Panc1 (cell line): ENCODE measurements at regions not wholly inside any gene's neighbourhood (a gene's known extent, or its start where the extent isn't known, plus 50 kb on each side); places are given as distances from the start of the nearest gene placed in this dataset.

ENCODE experiments used
- ATAC-seq: fragments of 200-7000 bp; cut with Tn5 transposase; 2 replicates; pipeline ENCODE4 v1.9.1; 2020; ENCODE audit warnings: mild to moderate bottlenecking, moderate library complexity
- BruUV-seq: library from RNA; stranded (reverse); fragments of 400-500 nt; replicated peaks from 2 replicates; lab custom pipeline; 2021; lab: Mats Ljungman, UMichigan
- CTCF ChIA-PET: fragments of 300-600 bp; sonication (Branson Sonifier 250); formaldehyde crosslinking; loops from one replicate; lab custom pipeline; 2022; ENCODE audit warnings: antibody characterized with exemption; lab: Charles Lee
- POLR2A ChIA-PET: fragments of 300-600 bp; sonication (Branson Sonifier 250); formaldehyde crosslinking; loops from one replicate; lab custom pipeline; 2022; ENCODE audit warnings: antibody characterized with exemption; lab: Charles Lee
- DNase-seq: peaks from one replicate; pipeline ENCODE4 v3.0.0-alpha.2; 2010; ENCODE audit warnings: low read depth, low spot score
- H3K27ac ChIP-seq: 2 replicates; pipeline ENCODE4 v1.5.1; 2011; ENCODE audit warnings: mild to moderate bottlenecking, low read length, inconsistent platforms
- H3K27me3 ChIP-seq: fragments of 200-500 bp; sonication (Bioruptor generic); 2 replicates; pipeline ENCODE4 v1.6.0; 2014; ENCODE audit warnings: low read length, inconsistent platforms; ENCODE audit not compliant: control insufficient read depth, insufficient read depth
- H3K36me3 ChIP-seq: fragments of 200-500 bp; sonication (Bioruptor generic); 2 replicates; pipeline ENCODE4 v1.5.1; 2014; ENCODE audit warnings: inconsistent platforms, mild to moderate bottlenecking, low read length, moderate library complexity; ENCODE audit not compliant: control insufficient read depth, insufficient read depth
- H3K4me1 ChIP-seq: 2 replicates; pipeline ENCODE4 v1.5.1; 2011; ENCODE audit warnings: inconsistent platforms, mild to moderate bottlenecking, low read length, moderate library complexity; ENCODE audit not compliant: control insufficient read depth, insufficient read depth
- H3K4me3 ChIP-seq, 2 experiments: 2 replicates each; pipeline ENCODE4 v1.5.1; 2011 to 2012; ENCODE audit warnings: low read depth in 2 of 2, low read length in 2 of 2, mild to moderate bottlenecking in 2 of 2, inconsistent platforms in 1 of 2, moderate library complexity in 1 of 2
- H3K9me3 ChIP-seq: fragments of 200-500 bp; sonication (Bioruptor generic); 2 replicates; pipeline ENCODE4 v1.5.1; 2014; ENCODE audit warnings: low read depth, mild to moderate bottlenecking, inconsistent platforms, low read length, moderate library complexity; ENCODE audit not compliant: control insufficient read depth, insufficient read depth
- POLR2AphosphoS5 ChIP-seq: IDR thresholded peaks from 2 replicates; pipeline ENCODE4 v1.6.1; 2012; ENCODE audit warnings: mild to moderate bottlenecking, low read depth, low read length, moderate library complexity
- SIN3A ChIP-seq: IDR thresholded peaks from 2 replicates; pipeline ENCODE4 v1.6.1; 2012; ENCODE audit warnings: low read depth, mild to moderate bottlenecking, low read length, moderate library complexity, borderline replicate concordance; ENCODE audit not compliant: insufficient read depth
- TCF7L2 ChIP-seq: IDR thresholded peaks from 2 replicates; pipeline ENCODE4 v1.6.1; 2011; ENCODE audit warnings: mild to moderate bottlenecking, low read depth, low read length, inconsistent platforms
- in situ Hi-C: cut with HindIII; loops from 2 replicates; pipeline ENCODE4 v1.10.0; 2016; ENCODE audit warnings: low sequenced_read_pairs, low pct_unique_long_range_greater_than_20kb
- intact Hi-C: fragments of 100-400 bp; cut with micrococcal nuclease; formaldehyde crosslinking; loops from one replicate; pipeline ENCODE4 v1.10.0; 2022; ENCODE audit not compliant: unreplicated experiment
- TF ChIP-seq, protein P1 (sequence below), 2 experiments: IDR thresholded peaks; 2 replicates each; pipeline ENCODE4 v1.6.1; 2011 to 2012; ENCODE audit warnings: low read depth in 2 of 2, control low read depth in 1 of 2, low read length in 1 of 2, mild to moderate bottlenecking in 1 of 2, moderate library complexity in 1 of 2; ENCODE audit not compliant: insufficient read depth in 1 of 2
- TF ChIP-seq, protein P2 (sequence below): fragments of 450-650 bp; IDR thresholded peaks from 2 replicates; pipeline ENCODE4 v1.5.1; 2017; ENCODE audit warnings: mild to moderate bottlenecking

DNA sequence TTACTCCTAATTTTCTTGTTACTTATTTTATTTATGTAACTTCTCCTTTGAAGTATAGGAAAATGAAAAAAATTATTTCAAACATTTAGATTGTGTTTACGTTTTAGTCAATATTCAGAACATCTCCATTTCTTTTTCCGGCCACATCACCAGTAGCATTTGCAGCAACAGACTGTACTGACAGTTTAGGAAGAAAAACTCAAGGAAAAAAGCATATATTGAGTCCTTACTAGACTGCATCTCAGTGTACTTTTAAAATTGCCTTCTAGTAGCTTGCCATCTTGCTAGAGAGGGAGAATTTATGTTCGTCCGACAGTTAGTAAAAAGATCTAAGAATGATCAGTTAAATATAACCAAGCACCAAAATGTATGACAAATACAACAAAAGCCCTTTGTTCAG is 625.0 kb upstream of the MIS18BP1 start:
- Histone ChIP-seq H3K4me1 (no peaks in the 10 kb centered on the region), H3K9me3 (no peaks in the 10 kb centered on the region), H3K27me3 (no peaks in the 10 kb centered on the region), H3K27ac (no peak overlapping the region), H3K4me3 (no peak overlapping the region), H3K36me3 (no peaks in the 10 kb centered on the region)
- intact Hi-C loops, result no loop called here
- POLR2A ChIA-PET, result no interaction called here
- TF ChIP-seq, protein P1, sequence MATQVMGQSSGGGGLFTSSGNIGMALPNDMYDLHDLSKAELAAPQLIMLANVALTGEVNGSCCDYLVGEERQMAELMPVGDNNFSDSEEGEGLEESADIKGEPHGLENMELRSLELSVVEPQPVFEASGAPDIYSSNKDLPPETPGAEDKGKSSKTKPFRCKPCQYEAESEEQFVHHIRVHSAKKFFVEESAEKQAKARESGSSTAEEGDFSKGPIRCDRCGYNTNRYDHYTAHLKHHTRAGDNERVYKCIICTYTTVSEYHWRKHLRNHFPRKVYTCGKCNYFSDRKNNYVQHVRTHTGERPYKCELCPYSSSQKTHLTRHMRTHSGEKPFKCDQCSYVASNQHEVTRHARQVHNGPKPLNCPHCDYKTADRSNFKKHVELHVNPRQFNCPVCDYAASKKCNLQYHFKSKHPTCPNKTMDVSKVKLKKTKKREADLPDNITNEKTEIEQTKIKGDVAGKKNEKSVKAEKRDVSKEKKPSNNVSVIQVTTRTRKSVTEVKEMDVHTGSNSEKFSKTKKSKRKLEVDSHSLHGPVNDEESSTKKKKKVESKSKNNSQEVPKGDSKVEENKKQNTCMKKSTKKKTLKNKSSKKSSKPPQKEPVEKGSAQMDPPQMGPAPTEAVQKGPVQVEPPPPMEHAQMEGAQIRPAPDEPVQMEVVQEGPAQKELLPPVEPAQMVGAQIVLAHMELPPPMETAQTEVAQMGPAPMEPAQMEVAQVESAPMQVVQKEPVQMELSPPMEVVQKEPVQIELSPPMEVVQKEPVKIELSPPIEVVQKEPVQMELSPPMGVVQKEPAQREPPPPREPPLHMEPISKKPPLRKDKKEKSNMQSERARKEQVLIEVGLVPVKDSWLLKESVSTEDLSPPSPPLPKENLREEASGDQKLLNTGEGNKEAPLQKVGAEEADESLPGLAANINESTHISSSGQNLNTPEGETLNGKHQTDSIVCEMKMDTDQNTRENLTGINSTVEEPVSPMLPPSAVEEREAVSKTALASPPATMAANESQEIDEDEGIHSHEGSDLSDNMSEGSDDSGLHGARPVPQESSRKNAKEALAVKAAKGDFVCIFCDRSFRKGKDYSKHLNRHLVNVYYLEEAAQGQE (IDR thresholded peaks at IDR 0.05; ENCODE audit: insufficient read depth in 1 of 2, low read depth in 2 of 2, low read length in 1 of 2), result no peak
- TF ChIP-seq TCF7L2 (no peak), POLR2AphosphoS5 (no peak), SIN3A (no peak)
- TF ChIP-seq, protein P2, sequence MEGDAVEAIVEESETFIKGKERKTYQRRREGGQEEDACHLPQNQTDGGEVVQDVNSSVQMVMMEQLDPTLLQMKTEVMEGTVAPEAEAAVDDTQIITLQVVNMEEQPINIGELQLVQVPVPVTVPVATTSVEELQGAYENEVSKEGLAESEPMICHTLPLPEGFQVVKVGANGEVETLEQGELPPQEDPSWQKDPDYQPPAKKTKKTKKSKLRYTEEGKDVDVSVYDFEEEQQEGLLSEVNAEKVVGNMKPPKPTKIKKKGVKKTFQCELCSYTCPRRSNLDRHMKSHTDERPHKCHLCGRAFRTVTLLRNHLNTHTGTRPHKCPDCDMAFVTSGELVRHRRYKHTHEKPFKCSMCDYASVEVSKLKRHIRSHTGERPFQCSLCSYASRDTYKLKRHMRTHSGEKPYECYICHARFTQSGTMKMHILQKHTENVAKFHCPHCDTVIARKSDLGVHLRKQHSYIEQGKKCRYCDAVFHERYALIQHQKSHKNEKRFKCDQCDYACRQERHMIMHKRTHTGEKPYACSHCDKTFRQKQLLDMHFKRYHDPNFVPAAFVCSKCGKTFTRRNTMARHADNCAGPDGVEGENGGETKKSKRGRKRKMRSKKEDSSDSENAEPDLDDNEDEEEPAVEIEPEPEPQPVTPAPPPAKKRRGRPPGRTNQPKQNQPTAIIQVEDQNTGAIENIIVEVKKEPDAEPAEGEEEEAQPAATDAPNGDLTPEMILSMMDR, result no peak
- DNase-seq (no peak), ATAC-seq (no peak)
- CTCF ChIA-PET, result no interaction called here
- no TSS peak for BruUV-seq
- in situ Hi-C loops, result no loop called here

DNA sequence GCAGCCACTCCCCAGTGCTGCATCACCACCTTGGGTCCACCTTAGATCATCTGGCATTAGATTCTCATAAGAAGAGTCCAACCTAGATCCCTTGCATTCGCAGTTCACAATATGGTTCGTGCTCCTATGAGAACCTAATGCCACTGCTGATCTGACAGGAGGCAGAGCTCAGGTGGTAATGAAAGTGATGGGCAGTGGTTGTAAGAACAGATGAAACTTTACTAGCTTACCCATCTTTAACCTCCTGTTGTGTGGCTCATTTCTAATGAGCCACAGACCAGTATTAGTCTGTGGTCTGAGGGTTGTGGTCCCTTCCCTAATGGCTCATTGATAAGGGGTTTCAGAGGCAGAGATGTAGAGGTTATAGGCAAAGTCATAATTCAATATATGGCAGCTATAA is 615.9 kb upstream of the MIS18BP1 start:
- Histone ChIP-seq H3K9me3 (no peaks in the 10 kb centered on the region), H3K36me3 (no peaks in the 10 kb centered on the region), H3K27ac (no peak overlapping the region), H3K4me3 (no peak overlapping the region), H3K4me1 (no peaks in the 10 kb centered on the region), H3K27me3 (no peaks in the 10 kb centered on the region)
- ChIA-PET POLR2A (no interaction called here), CTCF (no interaction called here)
- TF ChIP-seq POLR2AphosphoS5 (no peak), SIN3A (no peak), TCF7L2 (no peak)
- TF ChIP-seq, protein P1 (IDR thresholded peaks at IDR 0.05; ENCODE audit: insufficient read depth in 1 of 2, low read depth in 2 of 2, low read length in 1 of 2), result no peak
- TF ChIP-seq, protein P2, result no peak
- in situ Hi-C loops (no loop called here), intact Hi-C loops (no loop called here)
- DNase-seq (no peak), ATAC-seq (no peak)
- no TSS peak for BruUV-seq
